ENCODE measurements at regions not wholly inside any gene's neighbourhood (a gene's known extent, or its start where the extent isn't known, plus 50 kb on each side); places are given as distances from the start of the nearest gene placed in this dataset.

DNA sequence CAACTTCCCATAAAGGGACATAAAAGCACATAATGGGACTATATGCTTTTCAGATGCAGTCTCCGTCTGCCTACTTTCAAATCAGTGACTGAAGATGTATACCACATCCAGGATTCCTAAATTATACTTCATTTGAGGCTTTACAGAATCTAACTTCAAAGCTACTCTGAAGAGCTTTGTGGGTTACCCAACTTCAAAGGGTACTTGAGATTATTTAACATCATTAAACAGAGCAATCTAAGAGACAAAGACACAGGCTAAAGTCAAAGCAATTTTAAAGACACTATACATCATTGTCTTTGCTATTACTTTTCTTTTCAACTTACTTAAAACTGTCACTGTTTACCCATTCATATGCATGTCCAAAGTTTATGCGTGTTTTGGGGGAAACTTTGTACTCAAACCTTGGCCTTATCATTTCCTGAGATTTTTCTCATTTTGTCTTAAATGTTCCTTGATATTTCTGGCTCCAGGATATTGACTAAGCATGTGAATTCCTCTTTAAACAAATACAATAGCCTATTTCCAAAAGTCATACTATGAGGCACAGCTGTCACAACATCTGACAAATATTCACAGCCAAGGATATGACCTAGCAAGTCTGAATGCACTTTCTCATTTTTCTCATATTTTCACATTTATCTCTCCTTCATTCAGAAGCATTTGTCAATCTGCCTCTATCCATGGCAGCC lies 1985.1 kb upstream of the PIK3C3 start:
- ATAC-seq (no peak), DNase-seq (ENCODE audit: low spot score) (no peak)
- intact Hi-C loops (cut with DNase I), result no loop called here

DNA sequence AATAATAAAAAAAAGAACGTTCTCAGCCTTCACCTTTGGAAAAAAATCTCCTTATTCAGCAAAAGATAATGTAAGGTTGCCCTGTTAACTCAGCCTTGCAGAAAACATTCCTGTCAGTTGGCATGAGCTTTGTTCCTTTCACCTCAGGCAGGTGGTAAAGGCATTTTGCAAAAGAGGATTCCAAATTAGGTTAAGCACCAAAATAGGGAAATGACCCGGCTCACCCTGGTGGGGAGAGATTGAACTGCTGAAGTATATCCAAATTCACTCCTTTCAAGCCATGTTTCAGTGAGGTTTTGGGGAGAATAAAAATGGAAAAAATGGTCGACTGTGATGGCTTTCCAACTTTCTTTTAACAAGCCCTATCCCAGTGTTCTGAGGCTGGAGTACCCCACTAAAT lies 1988.8 kb upstream of the PIK3C3 start:
- DNase-seq (ENCODE audit: low spot score) (no peak), ATAC-seq (no peak)
- intact Hi-C loops (cut with DNase I), result no loop called here

DNA sequence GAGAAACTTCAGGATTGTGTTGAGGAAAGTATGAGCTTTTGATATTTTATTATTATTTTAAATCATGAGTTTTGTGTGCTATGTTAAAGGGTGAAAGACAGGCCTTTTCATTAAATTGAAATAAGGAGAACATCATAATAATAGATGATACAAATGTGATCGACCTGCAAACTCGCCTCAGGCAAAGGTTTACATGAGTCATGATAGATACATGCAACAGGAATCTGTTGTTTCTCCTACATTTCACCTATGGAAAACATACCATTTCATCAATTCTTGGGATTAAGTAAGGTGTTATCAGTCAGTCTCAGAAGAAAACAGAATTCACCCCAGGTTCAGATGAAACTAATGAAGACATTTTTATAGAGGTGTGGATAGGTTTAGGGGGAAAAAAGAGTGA lies 1992.5 kb upstream of the PIK3C3 start:
- DNase-seq (ENCODE audit: low spot score) (no peak), ATAC-seq (no peak)
- intact Hi-C loops (cut with DNase I), result loop anchor here (5.0 kb wide), 1 partner anchor 1310 kb away; no protein-coding TSS in a partner anchor

DNA sequence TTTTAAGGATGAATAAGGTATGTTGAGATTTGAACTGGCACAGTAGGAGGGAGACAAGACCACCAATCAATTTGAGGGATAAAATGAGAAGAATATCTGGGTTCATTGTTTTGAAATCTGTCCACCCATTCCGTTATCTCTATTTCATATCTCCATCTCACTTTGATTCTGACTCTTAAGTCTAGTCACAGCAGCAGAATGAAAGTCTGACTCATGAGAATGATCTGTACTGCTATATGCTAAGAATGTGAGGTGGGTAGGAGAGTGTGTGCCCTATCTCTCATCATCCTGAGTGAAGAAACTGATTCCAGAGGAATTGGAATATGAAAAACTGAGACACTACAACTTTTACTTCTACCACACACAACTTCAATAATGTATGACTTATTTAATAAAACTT lies 1994.5 kb upstream of the PIK3C3 start:
- DNase-seq (ENCODE audit: low spot score), result no peak
- intact Hi-C loops (cut with DNase I), result loop anchor here (5.0 kb wide), 1 partner anchor 1308 kb away; no protein-coding TSS in a partner anchor
- no peak for ATAC-seq

- no peak for ATAC-seq
- intact Hi-C loops (cut with DNase I), result loop anchor here (5.0 kb wide), 1 partner anchor 1308 kb away; no protein-coding TSS in a partner anchor
- DNase-seq (ENCODE audit: low spot score), result no peak
Measured at GRCh38 chr18:39959839-39960238, 1995.2 kb upstream of the PIK3C3 start.

DNA sequence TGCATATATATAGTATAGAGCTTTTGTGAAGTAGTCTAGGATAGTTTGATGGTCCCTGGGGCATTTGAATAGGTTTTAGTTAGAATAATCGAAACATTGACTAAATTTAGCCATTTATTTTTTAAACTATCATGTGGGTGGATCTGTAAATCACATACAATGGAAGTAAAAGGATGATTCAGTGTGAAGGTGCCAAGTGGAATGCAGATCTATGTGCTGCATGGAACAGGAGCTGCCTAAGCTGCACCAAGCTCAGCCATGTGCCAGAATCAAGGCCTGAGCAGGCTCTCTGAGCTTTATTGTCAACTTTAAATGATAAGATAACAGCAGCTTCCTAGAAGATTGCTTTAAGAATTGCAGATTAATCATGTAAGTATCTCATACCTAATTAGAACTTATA lies 1996.2 kb upstream of the PIK3C3 start:
- ATAC-seq (no peak), DNase-seq (ENCODE audit: low spot score) (no peak)
- intact Hi-C loops (cut with DNase I), result no loop called here

DNA sequence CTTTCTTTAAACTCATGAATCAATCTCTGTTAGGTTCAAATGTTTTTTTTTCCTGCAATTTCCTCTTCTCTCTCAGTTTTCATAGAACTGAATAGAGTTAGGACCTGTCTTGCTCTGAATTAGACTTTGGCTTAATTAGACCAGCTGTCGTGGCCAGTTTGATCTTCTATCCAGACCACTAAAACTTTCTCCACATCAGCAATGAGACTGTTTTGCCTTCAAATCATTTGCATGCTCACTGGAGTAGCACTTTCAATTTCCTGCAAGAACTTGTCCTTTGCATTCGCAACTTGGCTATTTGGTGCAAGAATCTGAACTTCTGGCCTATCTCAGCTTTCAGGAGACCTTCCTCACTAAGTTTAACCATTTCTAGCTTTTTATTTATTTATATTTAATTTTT lies 2002.2 kb upstream of the PIK3C3 start:
- ATAC-seq (no peak), DNase-seq (ENCODE audit: low spot score) (no peak)
- intact Hi-C loops (cut with DNase I), result no loop called here

DNA sequence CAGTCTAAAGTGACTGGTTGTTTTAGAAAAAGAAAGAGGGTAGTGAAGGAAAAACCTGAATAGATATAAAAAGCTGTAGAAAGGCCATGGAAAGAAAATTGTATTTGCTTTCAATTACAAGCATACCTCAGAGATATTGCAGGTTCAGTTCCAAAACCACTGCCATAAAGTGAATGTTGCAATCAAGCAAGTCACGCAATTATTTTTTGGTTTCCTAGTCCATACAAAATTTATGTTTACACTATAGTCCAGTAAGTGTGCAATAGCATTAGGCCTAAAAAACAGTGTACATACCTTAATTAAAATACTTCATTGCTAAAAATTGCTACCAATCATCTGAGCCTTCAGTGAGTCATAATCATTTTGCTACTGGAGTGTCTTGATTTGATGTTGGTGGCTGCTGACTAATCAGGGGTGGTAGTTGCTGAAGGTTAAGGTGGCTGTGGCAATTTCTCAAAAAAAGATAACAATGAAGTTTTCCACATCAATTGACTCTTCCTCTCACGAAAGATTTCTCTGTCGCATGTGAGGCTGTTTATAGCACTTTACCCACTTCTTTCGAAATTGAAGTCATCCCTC lies 2003.8 kb upstream of the PIK3C3 start:
- intact Hi-C loops (cut with DNase I), result no loop called here
- ATAC-seq, result no peak
- no peak for DNase-seq (ENCODE audit: low spot score)

DNA sequence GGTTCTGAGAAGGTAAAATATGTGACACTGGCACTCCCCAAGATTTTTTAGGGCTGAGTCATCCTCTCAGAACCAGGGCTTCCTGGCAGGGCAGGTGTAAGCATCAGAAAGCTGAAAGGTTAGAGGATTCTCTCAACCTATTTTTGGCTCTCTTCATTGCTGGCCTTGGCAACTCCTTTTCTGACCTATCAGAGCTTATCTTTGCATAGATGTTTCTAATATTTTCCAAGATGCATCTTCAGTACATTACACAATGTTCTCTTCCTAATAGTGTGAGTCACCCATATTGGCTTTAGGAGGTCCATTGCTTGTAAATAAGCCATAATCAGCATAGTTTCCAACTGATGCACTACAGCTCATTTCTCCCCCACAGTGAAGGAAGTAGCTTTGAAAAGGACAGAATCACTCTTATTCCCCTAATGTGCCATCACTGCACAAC lies 2008.4 kb upstream of the PIK3C3 start:
- ATAC-seq, result no peak
- no peak for DNase-seq (ENCODE audit: low spot score)
- intact Hi-C loops (cut with DNase I), result no loop called here

- DNase-seq (ENCODE audit: low spot score), result no peak
- ATAC-seq, result no peak
- intact Hi-C loops (cut with DNase I), result no loop called here
Measured at GRCh38 chr18:39945076-39945475, 2010.0 kb upstream of the PIK3C3 start.

GRCh38 chr18:39942702-39943101 lies 2012.3 kb upstream of the PIK3C3 start:
- intact Hi-C loops (cut with DNase I), result no loop called here
- no peak for DNase-seq (ENCODE audit: low spot score)
- no peak for ATAC-seq

DNA sequence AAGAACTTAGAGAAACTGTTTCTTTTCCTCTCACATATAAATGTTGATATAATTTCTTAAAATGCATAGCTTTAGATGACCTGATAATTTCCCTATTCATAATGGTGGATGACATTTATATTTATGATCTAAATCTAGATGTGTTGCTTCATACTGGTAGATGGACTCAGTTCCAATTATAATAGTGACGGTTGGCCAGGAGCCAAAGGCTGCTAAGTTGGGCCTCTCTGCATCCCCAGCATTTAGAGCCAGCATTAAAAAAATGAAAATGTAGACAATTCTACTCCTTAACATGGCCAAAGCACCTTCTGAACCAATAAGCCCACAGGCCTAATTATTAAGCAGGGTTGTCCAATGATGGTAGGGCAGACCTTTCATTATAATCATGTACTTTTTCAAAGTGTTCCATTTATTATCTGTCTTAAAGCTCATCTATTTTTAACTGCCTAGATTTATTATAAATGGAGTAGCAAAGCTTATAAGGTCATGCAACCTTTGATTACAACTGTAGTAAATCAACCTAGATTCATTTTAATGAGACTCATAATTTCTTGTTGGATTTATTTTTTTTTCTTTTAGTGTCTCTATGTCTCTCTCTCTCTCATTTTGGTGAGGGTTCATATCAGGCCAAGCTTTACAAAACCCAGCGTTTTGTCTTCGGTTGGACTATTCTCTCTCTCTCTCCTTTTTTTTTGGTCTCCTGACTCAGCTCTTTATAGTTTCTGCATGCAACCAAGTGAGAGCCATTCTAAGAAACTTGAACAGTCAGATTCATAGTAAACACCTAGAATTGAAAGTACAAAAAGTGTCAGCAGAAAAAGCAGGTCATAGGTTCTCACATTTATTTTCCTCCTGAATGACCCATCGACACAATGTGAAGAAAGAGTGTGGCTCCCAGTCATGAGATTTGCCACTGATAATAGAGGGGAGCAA lies 2016.1 kb upstream of the PIK3C3 start:
- intact Hi-C loops (cut with DNase I), result no loop called here
- DNase-seq (ENCODE audit: low spot score) (peak; percentile 50), ATAC-seq (no peak)

DNA sequence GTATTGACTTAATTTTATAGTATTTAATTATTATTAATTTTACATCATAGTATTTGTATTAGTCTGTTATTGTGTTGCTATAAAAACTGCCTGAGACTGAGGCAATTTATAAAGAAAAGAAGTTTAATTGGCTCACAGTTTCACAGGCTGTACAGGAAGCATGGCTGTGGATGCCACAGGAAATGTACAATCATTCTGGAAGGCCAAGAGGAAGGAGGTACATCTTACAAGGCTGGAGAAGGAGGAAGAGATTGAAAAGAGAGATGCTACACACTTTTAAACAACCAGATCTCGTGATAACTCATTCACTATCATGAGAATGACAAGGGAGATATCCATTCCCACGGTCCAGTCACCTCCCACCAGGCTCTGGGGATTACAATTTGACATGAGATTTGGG lies 2019.4 kb upstream of the PIK3C3 start:
- ATAC-seq (no peak), DNase-seq (ENCODE audit: low spot score) (no peak)
- intact Hi-C loops (cut with DNase I), result no loop called here

DNA sequence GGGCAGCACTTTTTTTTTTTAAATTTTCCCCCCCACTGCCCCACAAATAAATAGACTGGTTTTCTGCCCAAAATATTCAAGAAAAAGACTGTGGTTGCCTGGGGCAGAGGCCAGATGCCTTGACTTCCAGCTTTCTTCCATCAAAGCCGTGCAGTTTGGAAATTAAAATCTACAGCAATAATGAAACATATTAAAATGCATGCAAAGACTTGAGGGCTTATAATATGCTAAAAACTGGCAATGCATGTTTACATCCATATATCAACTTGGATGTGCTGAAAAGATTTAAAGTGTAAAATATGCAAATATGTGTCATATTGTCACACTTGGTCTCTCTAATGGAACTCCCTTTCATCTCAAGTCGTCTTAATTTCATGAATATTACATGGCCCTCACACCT lies 2036.2 kb upstream of the PIK3C3 start:
- DNase-seq (ENCODE audit: low spot score) (no peak), ATAC-seq (no peak)
- intact Hi-C loops (cut with DNase I), result no loop called here

DNA sequence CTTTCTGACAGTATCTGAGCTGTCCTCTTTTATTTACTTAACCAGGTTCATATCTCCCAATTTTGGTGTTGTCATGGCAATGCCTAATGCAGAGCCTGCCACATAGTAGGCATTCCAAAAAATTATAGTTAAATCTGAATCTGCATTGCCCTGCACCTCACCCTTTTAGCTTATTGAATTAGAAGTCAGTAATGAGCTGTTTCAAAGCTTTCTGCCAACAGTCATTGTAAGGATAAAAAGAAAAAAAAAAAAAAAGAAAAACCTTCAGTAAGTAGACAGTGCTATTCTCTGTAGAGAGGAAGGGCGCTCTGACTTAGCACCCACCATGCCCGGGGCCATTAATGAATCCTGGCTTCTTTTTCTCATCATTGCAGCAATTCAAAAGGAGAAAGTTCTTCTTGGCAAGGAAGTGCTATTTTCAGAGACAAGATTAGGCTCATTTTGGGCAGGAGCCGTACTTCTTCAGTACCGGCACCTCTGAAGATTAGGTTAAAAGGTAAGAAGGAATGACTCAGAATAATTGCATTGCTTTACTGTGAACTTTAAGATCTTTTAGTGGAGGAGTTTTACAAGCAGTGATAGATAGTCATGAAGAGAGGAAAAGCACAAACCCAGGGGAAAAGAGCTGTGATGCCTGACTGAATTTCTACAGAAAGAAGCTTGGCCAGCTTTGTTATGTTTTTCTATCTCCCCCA lies 2041.2 kb upstream of the PIK3C3 start:
- ATAC-seq, result no peak
- intact Hi-C loops (cut with DNase I), result no loop called here
- DNase-seq (ENCODE audit: low spot score), result no peak

DNA sequence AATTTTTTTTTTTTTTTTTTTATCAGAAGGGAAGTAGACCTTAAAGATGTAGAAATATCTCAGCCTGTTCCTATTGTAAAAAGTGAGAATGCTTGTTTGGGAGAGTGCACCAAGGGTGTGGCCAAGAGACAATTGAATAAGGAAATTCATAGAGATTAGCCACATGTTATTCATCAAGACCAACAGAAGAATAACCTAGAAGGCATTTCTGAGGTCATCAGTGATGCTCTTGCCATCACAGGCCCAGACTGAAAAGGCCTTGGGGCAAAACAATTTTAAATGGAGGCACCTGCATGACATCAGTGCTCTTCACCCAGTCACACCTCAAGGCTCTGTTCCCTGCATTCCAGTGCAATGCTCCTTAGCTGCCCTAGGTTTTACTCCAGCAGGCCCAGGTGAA lies 2043.3 kb upstream of the PIK3C3 start:
- DNase-seq (ENCODE audit: low spot score), result no peak
- ATAC-seq, result no peak
- intact Hi-C loops (cut with DNase I), result no loop called here

DNA sequence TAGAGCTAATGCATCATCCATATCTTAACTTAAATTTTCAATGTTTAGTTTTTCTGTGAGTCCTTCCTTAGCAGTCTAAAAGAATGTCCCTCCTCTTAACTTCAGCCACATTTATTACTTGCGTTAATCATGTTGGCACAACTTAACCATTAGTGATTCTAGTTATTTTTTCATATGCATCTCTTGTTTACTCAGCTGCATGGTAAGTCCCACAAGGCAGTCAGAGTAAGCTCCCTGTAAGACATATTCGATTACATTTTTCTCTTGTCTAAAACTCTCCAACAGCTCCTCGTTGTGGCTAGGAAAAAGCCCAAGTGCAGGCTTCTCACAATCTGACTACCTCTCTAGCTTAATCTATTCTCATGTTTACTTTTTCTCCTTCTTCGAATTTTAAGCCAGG lies 2045.3 kb upstream of the PIK3C3 start:
- DNase-seq (ENCODE audit: low spot score) (no peak), ATAC-seq (no peak)
- intact Hi-C loops (cut with DNase I), result no loop called here

DNA sequence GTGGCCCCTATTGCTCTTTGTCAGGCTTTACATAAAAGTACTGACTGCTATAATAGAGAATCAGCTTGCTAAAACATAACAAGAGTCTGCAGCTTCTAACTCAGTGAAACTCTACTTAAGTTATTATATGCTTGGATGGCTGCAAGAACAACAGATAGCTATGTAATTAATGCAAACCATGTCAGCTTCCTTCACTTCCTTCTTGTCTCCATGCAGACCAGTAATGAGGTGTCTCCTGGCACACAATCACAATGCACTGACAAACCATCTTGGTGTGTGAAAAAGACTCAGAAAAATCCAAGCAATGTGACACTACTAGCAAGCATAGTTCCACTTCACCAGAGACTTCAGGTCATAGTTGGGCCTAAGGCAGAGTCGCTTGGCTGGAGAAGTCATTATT lies 2068.9 kb upstream of the PIK3C3 start:
- no peak for DNase-seq (ENCODE audit: low spot score)
- intact Hi-C loops (cut with DNase I), result no loop called here
- no peak for ATAC-seq

DNA sequence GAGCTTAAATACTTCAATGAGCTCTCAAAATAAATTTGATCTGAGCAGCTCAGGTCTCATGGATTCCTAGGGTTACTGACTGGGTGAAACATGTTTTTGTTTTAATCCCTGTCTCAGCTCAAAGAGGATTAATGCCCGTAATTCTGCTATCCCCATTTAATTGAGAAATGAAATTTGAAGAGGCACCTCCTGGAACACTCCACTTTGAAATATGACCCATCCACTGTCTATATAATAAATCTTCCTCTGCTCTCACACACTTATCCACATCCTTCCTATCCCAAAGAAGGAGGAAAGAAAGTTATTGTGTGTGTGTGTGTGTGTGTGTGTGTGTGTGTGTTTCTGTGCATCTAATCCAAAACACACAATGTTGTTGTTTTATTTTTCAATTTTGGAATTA lies 2082.4 kb upstream of the PIK3C3 start:
- DNase-seq (ENCODE audit: low spot score) (no peak), ATAC-seq (no peak)
- intact Hi-C loops (cut with DNase I), result no loop called here
